Embryonic facial prominence (tissue), 1 donor: ENCODE measurements at regions not wholly inside any gene's neighbourhood (a gene's known extent, or its start where the extent isn't known, plus 50 kb on each side); places are given as distances from the start of the nearest gene placed in this dataset.

Experiments used
- DNase-seq: peaks from one replicate; pipeline ENCODE4 v3.0.0-alpha.2; 2016; ENCODE audit errors: extremely low spot score

DNA sequence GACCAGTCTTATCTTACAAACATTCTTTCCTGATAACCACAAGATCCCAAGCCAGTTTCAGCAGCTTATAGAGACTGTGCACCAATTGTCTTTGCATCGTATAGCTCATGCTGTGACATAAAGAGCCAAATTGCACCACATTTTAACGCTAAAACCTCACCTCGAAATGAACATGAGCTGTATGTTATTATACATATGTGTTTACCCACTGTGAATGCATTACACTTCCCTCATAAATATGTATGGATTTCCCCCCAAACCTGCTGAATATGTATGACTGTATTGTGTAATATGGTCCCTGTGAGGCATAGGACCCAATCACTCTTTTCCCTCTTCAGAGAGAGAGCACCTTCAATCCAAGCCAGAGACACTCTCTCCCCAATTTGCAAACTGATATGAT is 692.4 kb downstream of the NLGN4X start:
- no peak for DNase-seq

DNA sequence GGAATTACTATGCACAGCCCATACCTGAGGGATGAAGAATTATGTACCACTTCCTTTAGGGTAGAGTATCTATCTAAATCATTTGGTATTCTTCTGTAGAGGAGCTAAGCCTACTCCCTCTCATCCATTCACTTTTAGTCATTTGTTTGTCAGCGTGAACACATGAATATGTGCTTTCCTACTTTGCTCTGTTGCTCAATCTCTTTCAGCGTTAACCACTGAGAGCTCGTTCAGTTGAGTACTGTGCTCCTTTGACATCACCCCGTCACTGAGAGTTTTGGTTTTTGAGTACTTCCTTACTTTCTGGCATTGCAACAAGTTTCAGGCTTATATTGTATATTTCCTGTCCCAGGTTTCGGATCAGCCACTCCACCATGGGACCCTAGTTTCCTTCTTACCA is 700.6 kb downstream of the NLGN4X start:
- no peak for DNase-seq

DNA sequence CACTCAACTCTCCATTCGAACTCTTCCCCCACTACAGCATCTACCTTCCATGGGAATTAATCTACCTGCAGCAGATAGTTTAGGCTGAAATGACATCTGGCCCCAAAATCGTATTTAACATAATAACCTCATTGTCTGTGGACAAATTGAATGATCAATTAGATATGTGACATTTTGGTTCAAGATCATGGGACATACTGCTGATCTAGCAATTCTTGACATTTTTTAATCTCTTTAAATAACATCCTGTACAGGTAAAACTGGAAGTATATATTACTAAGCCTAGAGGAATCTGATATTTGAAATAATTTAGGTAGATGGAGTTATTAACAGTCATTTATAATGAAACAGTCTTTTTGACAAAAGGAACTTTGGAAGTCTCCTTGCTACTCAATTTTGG is 702.5 kb downstream of the NLGN4X start:
- no peak for DNase-seq

DNA sequence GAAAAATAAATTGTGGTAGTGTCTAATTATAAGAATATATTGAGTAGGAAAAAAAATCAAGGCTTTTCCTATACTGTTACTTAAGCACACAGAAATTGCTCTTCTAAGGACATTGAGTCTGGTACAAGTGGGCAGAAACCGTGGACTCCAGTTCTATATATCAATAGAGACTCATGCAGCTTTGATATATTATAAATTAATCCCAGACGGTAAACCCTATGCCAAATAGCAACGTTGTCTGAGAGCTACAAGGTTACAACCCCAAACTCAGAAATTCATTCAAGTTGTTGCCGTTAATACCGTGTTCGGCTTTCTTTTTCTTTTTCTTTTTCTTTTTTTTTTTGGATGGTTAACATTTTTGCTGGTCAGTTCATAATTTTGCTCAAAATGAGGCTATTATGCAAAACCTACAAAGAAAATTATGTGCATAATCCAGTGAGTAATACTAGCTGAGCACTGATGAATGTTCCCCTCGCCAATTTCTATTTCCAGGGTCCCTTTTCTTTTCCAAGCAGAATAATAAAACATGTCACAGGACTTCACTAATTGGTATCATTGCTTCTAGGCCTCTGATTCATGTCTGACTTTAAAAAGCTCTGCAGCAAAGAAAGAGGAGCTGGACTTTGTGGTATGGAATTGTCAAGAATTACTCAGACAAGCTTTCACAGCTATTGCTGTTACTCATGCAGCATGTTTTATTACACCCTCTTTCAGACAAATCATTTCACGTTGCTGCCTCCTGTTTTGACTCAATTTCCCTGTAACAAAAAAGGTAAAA is 737.7 kb downstream of the NLGN4X start:
- no peak for DNase-seq

DNA sequence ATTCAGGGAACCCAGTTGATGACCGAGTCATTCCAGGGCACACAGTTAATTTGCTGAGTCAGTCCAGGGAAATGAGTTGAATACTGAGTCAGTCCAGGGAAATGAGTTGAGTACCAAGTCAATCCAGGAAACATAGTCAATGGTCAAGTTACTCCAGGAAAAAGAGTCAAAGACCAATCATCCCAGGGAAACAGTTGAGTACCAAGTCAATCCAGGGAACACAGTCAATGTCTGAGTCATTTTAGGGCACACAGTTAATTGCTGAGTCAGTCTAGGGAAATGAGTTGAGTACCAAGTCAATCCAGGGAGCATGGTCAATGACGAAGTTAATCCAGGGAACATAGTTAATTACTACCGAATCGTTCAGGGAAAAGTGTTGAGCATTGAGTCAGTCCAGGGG is 754.4 kb downstream of the NLGN4X start:
- no peak for DNase-seq

DNA sequence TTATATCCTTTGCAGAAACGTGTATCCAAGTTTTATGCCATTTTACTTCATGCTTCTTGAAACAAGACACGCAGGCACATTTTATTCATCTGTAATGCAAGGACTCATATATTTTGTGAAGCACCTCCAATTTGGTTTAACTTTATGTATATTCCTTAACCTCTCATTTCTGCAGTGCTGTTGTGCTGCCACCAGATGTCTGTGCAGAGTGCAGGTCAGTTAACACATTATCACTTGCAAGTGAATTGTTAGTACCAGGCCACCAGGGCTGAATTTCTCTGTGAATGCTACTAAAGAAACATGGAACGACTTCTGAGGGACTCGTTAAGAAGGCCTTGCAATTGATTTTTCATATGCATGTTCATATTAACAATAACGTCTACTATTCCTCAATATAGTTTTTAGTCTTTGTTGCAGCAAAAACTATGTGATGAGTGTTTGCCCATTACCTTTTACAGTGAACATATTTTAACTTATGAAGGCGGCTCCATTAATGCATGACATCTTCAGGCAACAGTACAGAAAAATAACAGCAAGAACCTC is 770.3 kb downstream of the NLGN4X start:
- no peak for DNase-seq

DNA sequence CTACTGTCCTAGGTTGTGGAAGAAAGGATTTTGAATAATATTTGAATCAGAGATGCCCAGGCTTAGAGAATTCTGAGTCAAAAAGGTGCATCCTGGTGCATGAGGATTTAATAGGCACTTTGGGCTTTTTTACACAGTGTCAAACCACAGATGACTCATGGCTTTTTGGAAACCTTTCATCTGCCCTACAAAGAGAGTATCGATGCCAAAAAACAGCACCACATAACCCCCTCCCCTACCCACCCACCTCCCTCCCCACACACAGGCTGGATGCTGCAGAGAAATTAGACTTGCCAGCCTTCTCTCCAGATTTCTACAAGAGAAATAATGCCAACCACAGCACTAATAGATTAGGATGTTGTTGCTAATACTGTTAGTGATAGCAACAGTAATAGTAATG is 779.3 kb downstream of the NLGN4X start:
- DNase-seq: no peak

DNA sequence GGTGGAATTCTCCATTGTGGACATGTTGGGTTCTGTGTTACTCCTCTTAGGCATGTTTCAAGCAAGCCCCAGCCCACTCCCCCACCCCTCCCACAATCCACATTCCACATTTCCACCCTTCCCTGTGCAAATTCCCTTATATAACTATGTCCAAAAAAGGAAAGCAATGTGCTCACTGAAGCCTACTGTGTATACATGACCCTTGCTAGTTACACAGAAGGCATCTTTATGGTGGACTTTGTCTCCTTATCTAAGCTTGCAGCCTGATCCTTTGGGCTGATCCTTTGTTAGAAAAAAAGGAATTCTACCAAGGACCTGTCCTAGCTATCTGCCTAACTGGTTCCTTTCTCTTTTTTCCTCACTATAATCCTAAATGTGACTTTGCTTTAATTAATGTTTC is 796.8 kb downstream of the NLGN4X start:
- no peak for DNase-seq

DNA sequence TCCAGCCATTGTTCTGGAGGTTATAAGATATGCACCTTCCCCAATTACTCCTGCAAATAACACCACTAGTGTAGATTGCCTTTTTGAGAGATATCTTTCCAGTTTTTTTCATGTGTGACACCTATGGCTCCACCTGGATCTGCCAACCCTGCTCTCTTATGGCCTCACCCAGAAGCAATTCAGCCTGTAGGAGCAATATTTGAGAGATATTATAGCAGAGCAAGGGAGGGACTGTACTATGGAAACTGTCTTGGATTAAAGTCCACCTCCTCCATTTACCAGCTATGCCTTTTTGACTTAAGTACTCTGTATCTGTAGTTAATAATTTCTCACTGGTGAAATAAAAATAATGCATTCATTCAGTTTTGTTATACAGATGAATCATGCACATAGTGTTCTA is 803.5 kb downstream of the NLGN4X start:
- DNase-seq: no peak

DNA sequence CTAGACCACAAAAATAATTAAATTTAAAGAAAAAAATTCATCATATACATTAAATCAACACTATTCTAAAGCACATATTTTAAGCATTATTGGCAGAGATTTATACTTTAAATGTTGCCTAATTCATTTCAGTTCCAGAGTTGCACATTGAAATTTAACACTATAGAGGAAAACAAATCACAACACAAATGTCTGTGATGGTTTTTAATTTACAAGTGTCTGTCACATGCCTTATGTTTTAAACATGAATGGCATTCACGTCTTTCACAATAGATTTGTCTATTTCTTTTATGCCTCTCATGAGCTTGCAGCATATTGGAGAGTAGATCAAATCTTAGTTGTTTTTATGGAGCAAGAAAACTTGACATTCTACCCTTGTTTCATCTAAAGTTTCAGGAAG is 811.3 kb downstream of the NLGN4X start:
- no peak for DNase-seq

DNA sequence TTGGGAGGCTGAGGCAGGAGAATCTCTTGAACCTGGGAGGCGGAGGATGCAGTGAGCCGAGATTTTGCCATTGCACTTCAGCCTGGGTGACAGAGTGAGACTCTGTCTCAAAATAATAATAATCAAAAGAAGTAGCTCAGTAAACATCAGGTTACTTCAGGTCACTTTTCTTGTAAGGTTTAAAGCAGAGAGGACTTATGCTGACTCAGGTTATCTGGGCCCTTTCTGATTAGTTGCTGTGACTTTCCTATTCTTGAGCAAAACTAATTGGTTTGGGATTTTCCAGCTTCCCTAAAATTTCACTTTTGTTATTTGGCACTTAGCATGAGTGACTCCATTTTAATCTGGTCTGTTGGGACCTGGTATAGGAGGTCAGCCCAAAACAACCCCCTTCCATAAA is 812.9 kb downstream of the NLGN4X start:
- no peak for DNase-seq

DNA sequence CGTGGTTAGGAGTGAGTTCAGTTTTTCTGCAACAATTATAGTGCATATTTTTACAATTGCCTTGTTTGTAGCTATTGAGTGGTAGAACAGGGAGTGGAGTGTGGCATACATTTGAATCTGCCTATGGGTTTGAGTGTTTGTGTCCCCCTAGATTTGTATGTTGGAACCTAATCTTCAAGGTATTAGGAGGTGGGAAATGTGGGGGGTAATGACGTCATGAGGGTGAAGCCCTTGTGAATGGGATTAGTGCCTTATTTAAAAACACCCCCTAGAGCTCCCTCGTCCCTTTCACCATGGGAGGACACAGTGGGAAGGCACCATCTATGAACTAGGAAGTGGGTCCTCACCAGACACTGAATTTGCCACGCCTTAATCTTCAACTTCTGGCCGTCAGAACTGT is 819.6 kb downstream of the NLGN4X start:
- no peak for DNase-seq

DNA sequence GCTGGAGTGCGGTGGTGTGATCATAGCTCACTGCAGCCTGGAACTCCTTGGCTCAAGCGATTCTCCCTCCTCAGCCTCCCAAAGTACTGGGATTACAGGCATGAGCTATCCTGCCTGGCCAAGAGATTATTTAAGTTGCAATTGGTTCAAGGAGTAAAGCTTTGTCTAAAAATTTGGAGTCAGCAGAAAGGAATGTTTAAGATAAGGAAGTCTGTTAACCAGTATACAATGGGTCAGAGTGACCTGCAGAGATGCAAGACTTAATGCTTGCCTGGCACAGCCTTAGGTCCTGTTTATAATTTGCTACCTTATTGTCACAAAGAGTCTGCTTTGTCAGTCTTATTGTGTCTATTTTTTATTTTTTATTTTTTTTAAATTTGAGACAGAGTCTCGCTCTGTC is 826.2 kb downstream of the NLGN4X start:
- no peak for DNase-seq

DNA sequence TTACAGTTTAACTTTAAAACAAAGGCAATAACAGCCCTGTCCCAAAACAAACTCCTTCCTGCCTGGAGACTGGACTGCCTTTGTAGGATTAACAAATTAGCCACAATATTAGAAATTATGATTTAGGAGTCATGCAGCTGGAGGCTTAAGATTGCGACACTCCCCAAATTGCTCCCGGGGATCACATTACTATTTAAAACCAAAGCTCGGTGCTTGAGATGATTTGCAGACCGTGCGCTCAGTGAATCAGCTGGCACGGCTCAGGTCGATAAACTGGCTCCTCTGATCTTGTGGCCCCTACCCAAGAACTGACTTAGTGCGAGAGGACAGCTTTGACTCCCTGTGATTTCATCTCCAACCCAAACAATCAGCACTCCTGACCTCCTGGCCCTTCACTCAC is 829.3 kb downstream of the NLGN4X start:
- DNase-seq: no peak

DNA sequence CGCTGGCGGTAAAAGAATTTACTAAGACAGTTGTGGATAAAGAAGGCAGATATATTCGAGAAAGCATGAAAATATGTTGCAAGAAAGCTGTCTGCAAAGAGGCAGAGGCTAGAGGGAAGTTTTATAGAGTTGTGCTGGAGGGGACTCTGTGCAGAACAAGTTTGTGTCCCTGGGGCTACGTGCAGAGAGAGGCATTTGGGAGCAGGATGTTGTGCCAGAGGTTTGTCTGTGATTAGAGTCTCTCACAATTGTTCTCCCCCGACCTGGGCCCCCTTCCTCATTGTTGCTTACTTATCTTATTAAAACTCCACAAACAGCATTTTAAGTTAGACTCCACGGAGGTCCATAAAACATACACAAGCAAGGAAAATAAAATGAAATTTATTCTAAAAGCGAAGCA is 831.3 kb downstream of the NLGN4X start:
- no peak for DNase-seq

DNA sequence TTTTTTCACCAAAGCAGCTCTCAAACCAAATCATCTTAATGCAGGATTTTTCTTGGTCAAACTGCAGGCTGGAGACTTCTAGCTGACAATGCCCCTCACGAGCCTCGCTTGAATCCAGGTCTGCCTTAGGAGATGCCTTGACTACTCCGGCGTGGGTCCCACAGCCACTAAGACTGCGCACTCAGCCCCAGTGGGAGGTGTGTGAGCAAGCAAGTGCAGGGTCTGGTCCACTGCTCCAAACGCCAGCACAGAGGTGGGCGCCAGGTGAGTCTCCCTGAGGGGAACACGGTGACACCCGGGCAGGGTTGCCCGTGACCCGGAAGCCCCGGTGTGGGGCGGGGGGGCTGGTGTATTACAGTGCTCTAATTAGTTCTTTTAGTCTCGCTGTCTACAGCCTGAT is 838.3 kb downstream of the NLGN4X start:
- no peak for DNase-seq

DNA sequence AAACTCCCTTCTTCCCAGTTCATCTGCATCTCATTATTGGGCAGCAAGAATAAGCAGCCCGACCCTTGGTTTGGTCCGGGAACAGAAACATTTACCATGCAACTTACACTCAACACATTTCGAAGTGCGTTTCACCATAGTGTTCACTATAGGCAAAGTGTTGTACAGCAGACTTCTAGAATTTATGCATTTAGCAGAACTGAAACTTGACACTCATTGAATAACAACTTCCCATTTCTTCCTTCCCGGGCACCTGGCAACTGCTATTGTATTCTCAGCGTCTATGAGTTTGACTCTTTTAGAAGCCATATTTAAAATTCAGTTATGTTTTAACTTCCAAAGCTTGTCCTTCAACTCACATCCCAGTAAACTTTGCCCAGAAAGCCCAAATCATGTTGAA is 840.6 kb downstream of the NLGN4X start:
- DNase-seq: no peak

DNA sequence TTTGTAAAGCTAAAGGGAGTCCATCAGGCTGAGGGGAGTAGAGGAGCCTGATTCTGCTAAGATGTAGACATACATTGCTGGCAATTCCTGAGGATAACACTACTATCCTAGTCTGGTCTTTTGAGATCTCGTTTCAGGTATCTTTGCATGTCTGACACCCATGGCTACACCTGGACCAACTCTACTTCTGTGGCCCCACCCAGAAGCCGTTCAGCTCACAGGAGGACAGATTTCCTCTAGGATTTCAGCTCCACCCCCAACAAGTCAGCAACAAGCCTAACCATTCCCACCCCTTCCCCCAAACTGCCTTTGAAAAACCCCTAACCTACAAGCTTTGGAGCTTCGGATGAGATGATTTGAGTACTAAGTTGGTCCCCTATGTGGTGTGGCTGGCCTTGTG is 848.2 kb downstream of the NLGN4X start:
- DNase-seq: no peak

DNA sequence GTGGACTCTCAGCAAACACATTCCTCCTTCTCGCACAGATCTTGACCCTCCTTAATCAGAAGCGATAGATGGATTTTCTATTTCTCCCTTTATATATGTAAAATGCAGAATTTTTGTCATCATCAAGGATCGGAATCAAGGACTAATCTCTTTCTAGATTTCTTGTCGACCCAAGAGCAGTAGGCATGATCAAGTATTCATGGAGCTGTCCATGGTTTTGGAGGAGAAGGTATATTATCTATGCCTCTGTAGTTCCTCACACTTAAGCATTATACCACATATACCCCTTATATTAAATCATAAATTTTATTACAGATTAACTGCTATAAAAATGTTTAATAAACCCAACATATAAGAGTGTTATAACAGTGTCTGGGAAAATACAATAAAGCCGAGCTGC is 886.8 kb downstream of the NLGN4X start:
- DNase-seq: no peak

DNA sequence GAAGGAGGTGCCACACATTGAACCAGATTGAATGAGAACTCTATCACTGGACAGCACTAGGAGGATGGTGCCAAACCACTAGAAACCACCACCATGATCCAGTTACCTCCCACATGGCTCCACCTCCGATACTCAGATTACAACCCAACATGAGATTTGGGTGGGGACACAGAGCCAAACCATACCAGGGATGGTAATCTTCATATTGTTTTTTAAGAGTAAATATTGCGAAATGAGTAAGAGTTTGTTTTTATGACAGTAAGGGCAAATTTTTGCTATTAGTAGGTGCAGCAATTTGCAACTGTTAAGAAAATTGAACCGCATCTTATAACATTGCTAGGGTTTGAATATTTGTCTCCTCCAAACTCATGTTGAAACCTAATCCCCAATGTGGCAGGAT is 891.5 kb downstream of the NLGN4X start:
- no peak for DNase-seq

DNA sequence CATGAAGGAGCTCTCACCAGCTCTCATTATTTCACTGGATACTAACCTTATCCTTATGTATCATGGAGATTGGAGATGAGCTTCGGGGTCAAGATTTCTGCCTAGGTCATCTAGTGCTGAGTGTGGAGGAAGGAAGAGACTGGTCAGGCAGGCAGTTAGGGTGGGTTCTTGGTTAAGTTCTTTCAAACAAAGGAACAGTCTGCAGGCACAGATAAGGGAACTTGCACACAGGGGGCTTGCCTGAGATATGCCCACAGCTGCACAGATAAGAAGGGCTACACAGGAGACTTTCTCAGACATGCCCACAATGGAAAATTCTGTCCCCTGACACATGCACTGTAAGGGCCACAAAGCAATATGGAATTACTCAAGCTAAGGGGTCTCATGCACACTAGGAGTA is 904.1 kb downstream of the NLGN4X start:
- DNase-seq: no peak

DNA sequence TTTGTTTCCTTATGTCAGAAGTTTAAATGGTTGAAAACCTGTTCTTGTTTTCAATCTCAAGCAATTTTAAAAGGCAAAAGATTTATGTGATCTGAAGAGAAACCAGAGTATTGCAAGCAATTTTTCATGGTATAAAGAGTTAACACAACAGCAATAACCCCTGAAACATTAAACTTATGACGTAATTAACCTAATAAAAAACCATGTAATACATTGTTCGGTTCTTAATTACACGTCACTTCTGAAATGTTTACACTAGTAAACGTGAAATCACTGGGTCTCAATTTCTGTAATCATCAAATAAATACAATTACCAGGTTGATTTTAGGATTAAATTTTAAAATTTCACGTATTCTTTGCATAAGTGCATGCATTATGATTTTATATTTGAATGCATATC is 914.5 kb downstream of the NLGN4X start:
- no peak for DNase-seq

DNA sequence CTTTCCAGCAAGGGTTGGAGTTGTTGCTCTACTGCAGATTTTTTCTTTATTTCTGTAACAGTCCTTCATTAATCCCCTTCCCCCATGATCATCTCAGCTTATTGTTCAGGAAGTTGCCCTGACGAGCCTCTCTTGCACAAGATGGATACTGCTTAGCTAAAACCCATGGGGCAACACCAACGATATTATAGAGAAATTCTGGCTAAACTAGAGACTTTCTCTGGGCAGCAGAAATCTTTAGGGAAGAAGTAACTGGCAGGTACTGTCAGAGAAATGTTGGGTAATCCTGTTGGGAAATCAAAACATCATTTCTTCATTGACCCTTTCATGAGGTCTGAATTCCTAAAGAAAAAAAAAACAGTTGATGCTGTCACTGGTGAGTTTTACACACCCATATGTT is 921.3 kb downstream of the NLGN4X start:
- no peak for DNase-seq

DNA sequence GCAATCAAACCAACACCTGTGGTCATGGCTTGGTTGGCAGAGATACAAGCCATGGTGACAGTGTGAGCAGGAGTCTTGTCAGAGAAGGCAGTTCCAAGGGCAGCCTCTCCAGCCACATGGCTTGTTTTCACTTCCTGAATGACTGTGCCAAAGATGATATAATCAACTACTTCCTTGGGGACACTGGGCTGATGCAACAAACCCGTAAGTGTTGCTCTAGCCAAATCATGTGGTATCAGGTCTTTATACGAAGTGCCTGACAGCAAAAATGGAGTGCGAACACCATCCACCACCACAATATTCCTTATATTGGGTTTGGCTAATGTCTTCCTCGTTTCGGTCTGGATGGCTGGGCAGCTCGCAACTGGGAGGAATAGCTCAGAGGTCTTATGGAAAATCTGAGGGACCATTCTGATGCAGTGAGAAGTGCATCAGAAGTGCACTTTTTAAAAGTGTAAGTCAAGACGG is 922.0 kb downstream of the NLGN4X start:
- no peak for DNase-seq
